WERI-Rb-1 (cell line): ENCODE measurements at regions not wholly inside any gene's neighbourhood (a gene's known extent, or its start where the extent isn't known, plus 50 kb on each side); places are given as distances from the start of the nearest gene placed in this dataset.

Experiments
- DNase-seq: peaks from one replicate; pipeline ENCODE4 v3.0.0-alpha.2; 2020
- H3K27ac ChIP-seq: fragments of 250-450 bp; sonication (Bioruptor Pico); 2 replicates; pipeline ENCODE4 v1.5.1; 2020; ENCODE audit warnings: mild to moderate bottlenecking, moderate library complexity
- H3K27me3 ChIP-seq: fragments of 250-450 bp; sonication (Bioruptor Pico); 2 replicates; pipeline ENCODE4 v1.5.1; 2021; ENCODE audit warnings: mild to moderate bottlenecking, low read depth, moderate library complexity; ENCODE audit not compliant: insufficient read depth, severe bottlenecking
- H3K36me3 ChIP-seq: fragments of 250-450 bp; sonication (Bioruptor Pico); 2 replicates; pipeline ENCODE4 v1.5.1; 2020; ENCODE audit warnings: mild to moderate bottlenecking, moderate library complexity
- H3K4me3 ChIP-seq: 2 replicates; pipeline ENCODE4 v1.5.1; 2011; ENCODE audit warnings: low read depth, mild to moderate bottlenecking, control low read depth, low read length
- H3K9me3 ChIP-seq: fragments of 250-450 bp; sonication (Bioruptor Pico); 2 replicates; pipeline ENCODE4 v1.5.1; 2021; ENCODE audit warnings: mild to moderate bottlenecking, moderate library complexity; ENCODE audit not compliant: severe bottlenecking
- CTCF ChIP-seq: IDR thresholded peaks from 2 replicates; pipeline ENCODE4 v1.5.1; 2011; ENCODE audit warnings: low read depth, mild to moderate bottlenecking, control low read depth, inconsistent platforms, low read length

- no peak for DNase-seq
- no peaks in the 10 kb centered on the region for H3K27me3 ChIP-seq
- TF ChIP-seq CTCF, result no peak
Measured at GRCh38 chr18:77755187-77755586, 505.5 kb downstream of the GALR1 start.

GRCh38 chr18:77761332-77761731 is 511.7 kb downstream of the GALR1 start:
- no peak for TF ChIP-seq CTCF
- no peak overlapping the region for H3K4me3 ChIP-seq
- no peaks in the 10 kb centered on the region for H3K36me3 ChIP-seq
- H3K9me3 ChIP-seq, result no peaks in the 10 kb centered on the region
- no peaks in the 10 kb centered on the region for H3K27me3 ChIP-seq
- DNase-seq, result no peak
- H3K27ac ChIP-seq, result no peak overlapping the region

More at GRCh38 chr18:77755187-77755586, 505.5 kb downstream of the GALR1 start:
- Histone ChIP-seq H3K4me3 (no peak overlapping the region), H3K9me3 (no peaks in the 10 kb centered on the region), H3K27ac (no peak overlapping the region), H3K36me3 (no peaks in the 10 kb centered on the region)

GRCh38 chr18:77762014-77762413 is 512.4 kb downstream of the GALR1 start:
- no peak overlapping the region for H3K4me3 ChIP-seq
- H3K27me3 ChIP-seq, result no peaks in the 10 kb centered on the region
- H3K36me3 ChIP-seq, result no peaks in the 10 kb centered on the region
- DNase-seq, result no peak
- no peaks in the 10 kb centered on the region for H3K9me3 ChIP-seq
- no peak for TF ChIP-seq CTCF
- H3K27ac ChIP-seq, result no peak overlapping the region

GRCh38 chr18:77762642-77763041 is 513.0 kb downstream of the GALR1 start:
- DNase-seq, result no peak
- no peaks in the 10 kb centered on the region for H3K27me3 ChIP-seq
- H3K9me3 ChIP-seq, result no peaks in the 10 kb centered on the region
- H3K4me3 ChIP-seq, result no peak overlapping the region
- no peak overlapping the region for H3K27ac ChIP-seq
- no peak for TF ChIP-seq CTCF
- H3K36me3 ChIP-seq, result no peaks in the 10 kb centered on the region

GRCh38 chr18:77763530-77764145 is 514.0 kb downstream of the GALR1 start:
- no peaks in the 10 kb centered on the region for H3K9me3 ChIP-seq
- H3K27me3 ChIP-seq, result no peaks in the 10 kb centered on the region
- H3K27ac ChIP-seq, result no peak overlapping the region
- no peak for TF ChIP-seq CTCF
- DNase-seq, result no peak
- no peaks in the 10 kb centered on the region for H3K36me3 ChIP-seq
- H3K4me3 ChIP-seq, result no peak overlapping the region

GRCh38 chr18:77765468-77765867 is 515.8 kb downstream of the GALR1 start:
- Histone ChIP-seq H3K4me3 (no peak overlapping the region), H3K27me3 (no peaks in the 10 kb centered on the region), H3K36me3 (no peaks in the 10 kb centered on the region), H3K27ac (no peak overlapping the region), H3K9me3 (no peaks in the 10 kb centered on the region)
- peak; percentile 87 for DNase-seq
- TF ChIP-seq CTCF, result peak; percentile 81
